H7 (cell line): ENCODE measurements at regions not wholly inside any gene's neighbourhood (a gene's known extent, or its start where the extent isn't known, plus 50 kb on each side); places are given as distances from the start of the nearest gene placed in this dataset.

Experiments used
- DNase-seq: peaks from one replicate; pipeline ENCODE4 v3.0.0; 2012
- H3K27me3 ChIP-seq: 2 replicates; pipeline ENCODE4 v1.6.0; 2011; ENCODE audit warnings: mild to moderate bottlenecking, low read length; ENCODE audit not compliant: control insufficient read depth, insufficient read depth
- H3K36me3 ChIP-seq: replicated peaks from 2 replicates; pipeline ENCODE4 v1.5.1; 2011; ENCODE audit warnings: low read length; ENCODE audit not compliant: control insufficient read depth, insufficient read depth
- H3K4me3 ChIP-seq: 2 replicates; pipeline ENCODE4 v1.5.1; 2011; ENCODE audit warnings: low read depth, mild to moderate bottlenecking, control low read depth, low read length, moderate library complexity; ENCODE audit not compliant: insufficient read depth

DNA sequence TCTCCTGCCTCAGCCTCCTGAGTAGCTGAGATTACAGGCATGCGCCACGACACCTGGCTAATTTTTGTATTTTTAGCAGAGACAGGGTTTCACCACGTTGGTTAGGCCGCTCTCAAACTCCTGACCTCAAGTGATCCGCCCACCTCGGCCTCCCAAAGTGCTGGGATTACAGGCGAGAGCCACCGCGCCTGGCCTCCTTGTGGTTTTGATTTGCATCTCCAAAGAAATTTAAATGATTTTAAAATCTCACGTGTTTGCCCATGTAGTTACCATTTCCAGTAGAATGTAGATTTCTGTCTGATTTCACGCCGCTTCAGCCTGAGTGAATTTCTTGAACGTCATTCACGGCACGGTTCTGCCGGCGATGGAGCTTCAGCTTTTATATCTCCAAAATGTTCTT is 55.8 kb downstream of the IGF2 start:
- no peak for DNase-seq
- no peaks in the 10 kb centered on the region for H3K36me3 ChIP-seq
- no peak overlapping the region for H3K4me3 ChIP-seq
- H3K27me3 ChIP-seq = no peaks in the 10 kb centered on the region

GRCh38 chr11:2077061-2077802 is 62.0 kb downstream of the IGF2 start:
- no peak for DNase-seq
- Histone ChIP-seq H3K36me3 (no peaks in the 10 kb centered on the region), H3K4me3 (no peak overlapping the region), H3K27me3 (peaks cover 2% of the 10 kb centered on the region)

- Histone ChIP-seq H3K36me3 (no peaks in the 10 kb centered on the region), H3K4me3 (no peak overlapping the region), H3K27me3 (peaks cover 2% of the 10 kb centered on the region)
- no peak for DNase-seq
Observed at GRCh38 chr11:2076441-2076840, 62.7 kb downstream of the IGF2 start.

- H3K27me3 ChIP-seq = peaks cover 11% of the 10 kb centered on the region
- H3K36me3 ChIP-seq = no peaks in the 10 kb centered on the region
- H3K4me3 ChIP-seq = no peak overlapping the region
- peak; percentile 86 for DNase-seq
Observed at GRCh38 chr11:2074266-2074825, 64.8 kb downstream of the IGF2 start.

GRCh38 chr11:2072551-2073261 is 66.5 kb downstream of the IGF2 start:
- no peak for DNase-seq
- peaks cover 11% of the 10 kb centered on the region for H3K27me3 ChIP-seq
- H3K36me3 ChIP-seq = no peaks in the 10 kb centered on the region
- no peak overlapping the region for H3K4me3 ChIP-seq

GRCh38 chr11:2071748-2072385 is 67.3 kb downstream of the IGF2 start:
- DNase-seq = no peak
- Histone ChIP-seq H3K27me3 (peaks cover 11% of the 10 kb centered on the region), H3K4me3 (no peak overlapping the region), H3K36me3 (no peaks in the 10 kb centered on the region)
